GM08714 (cell line): ENCODE measurements at regions not wholly inside any gene's neighbourhood (a gene's known extent, or its start where the extent isn't known, plus 50 kb on each side); places are given as distances from the start of the nearest gene placed in this dataset.
"Not testable (repeated sequence)": the region's sequence is repeated elsewhere in the genome, so short reads cannot be mapped to it uniquely, and the experiment has no call there.

Source experiments
- H3K4me3 ChIP-seq: fragments of 200-500 bp; sonication (Bioruptor generic); 2 replicates; pipeline ENCODE4 v1.5.1; 2014; ENCODE audit warnings: mild to moderate bottlenecking, low read length, inconsistent platforms
- ZNF274 ChIP-seq: IDR thresholded peaks from 2 replicates; pipeline ENCODE4 v1.6.1; 2012; ENCODE audit warnings: mild to moderate bottlenecking, low read depth, low read length

GRCh38 chr4:60326735-60327134 lies 873.4 kb upstream of the ADGRL3 start:
- TF ChIP-seq ZNF274 = no peak

GRCh38 chr4:60327651-60328050 lies 872.5 kb upstream of the ADGRL3 start:
- TF ChIP-seq ZNF274 = no peak
- no peak overlapping the region for H3K4me3 ChIP-seq

More at GRCh38 chr4:60326735-60327134, 873.4 kb upstream of the ADGRL3 start:
- H3K4me3 ChIP-seq = no peak overlapping the region

DNA sequence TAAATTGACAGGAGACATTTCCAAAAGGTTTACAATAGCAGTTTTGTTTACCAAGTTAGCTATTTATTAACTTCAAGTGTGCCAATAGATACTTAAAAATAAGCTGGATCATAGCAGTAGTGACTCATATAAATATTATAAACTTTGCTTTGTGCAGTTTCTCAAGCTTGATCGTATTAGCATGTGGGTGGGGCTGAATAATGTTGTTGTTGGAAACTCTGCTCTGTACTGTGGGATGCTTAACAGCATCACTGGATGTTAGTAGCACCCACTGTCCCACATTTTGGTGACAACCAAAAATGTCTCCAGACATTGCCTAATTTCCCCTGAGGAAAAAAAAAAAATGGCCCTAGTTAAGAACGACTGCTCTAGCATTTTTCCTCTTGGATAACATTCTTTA lies 855.2 kb upstream of the ADGRL3 start:
- H3K4me3 ChIP-seq = no peak overlapping the region
- no peak for TF ChIP-seq ZNF274

DNA sequence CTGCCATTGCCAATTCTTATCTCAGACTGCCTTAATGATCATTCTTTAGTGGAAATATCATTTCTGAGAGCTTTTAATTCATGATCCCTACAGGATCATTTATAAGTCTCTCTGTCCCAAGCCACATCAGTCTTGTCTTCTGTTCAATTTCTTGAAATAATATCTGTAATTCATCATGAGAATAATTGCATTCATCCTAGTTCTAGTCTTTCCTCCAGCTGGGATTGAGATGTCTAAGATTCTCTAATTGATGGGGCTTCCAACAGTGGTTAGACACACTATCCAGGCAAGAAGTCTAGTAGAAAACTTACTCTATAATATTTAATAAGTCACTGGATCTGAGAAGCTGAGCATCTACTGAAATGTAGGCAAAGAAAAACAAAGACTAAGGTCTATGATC lies 854.7 kb upstream of the ADGRL3 start:
- TF ChIP-seq ZNF274 = no peak

DNA sequence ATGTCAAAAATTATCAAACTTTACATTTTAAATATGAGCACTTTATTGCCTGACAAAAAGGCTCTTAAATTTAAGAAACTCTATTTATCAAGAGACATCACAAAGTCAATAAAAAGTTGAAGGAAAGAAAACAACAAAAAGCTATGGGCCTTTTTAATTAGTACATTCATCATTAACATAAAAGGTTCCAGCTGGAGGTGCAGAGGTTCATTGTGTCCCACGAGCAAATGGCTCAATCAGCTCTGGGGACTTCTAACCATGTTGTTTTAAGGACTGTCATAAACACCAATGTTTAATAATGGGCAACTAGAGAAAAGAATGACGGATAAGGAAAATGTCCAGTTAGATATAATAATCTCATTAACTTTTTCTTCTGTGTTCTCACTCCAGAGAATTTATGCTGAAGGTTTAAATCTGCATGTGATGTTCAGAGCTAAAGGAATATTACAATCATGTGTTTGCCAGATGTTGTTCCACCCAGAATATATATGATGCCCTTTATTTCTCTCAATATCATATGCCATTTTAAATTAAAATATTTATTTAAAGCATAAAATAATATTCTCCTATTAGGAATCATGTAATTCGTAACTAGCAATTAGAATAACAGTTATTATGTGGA lies 840.3 kb upstream of the ADGRL3 start:
- no peak overlapping the region for H3K4me3 ChIP-seq
- TF ChIP-seq ZNF274 = no peak

More for the DNA sequence above, 854.7 kb upstream of the ADGRL3 start:
- H3K4me3 ChIP-seq = no peak overlapping the region

GRCh38 chr4:60365176-60365575 lies 835.0 kb upstream of the ADGRL3 start:
- H3K4me3 ChIP-seq = no peak overlapping the region
- no peak for TF ChIP-seq ZNF274

GRCh38 chr4:60366661-60367060 lies 833.5 kb upstream of the ADGRL3 start:
- no peak overlapping the region for H3K4me3 ChIP-seq
- TF ChIP-seq ZNF274 = no peak

- TF ChIP-seq ZNF274 = no peak
- no peak overlapping the region for H3K4me3 ChIP-seq
Observed at GRCh38 chr4:60368986-60369385, 831.1 kb upstream of the ADGRL3 start.

DNA sequence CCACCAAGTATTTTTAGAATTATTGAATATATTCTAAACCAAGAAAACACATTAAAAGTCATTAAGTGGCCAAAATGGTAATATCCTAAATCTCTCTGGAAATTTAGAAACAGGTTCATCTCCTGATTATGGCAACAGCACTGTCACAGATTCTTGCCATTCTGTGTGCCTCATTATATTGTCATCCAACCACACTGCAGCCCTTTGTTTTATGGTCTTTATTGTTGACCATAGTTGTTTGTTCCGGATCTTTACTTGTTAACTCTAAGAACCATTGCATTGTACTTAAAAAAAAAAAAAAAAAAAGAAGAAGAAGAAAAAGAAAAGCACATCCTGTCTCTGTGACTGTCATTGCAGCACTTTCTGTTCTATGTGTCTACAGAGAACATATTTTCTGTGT lies 822.1 kb upstream of the ADGRL3 start:
- H3K4me3 ChIP-seq = no peak overlapping the region
- no peak for TF ChIP-seq ZNF274

GRCh38 chr4:60384516-60384915 lies 815.6 kb upstream of the ADGRL3 start:
- H3K4me3 ChIP-seq = no peak overlapping the region
- no peak for TF ChIP-seq ZNF274

DNA sequence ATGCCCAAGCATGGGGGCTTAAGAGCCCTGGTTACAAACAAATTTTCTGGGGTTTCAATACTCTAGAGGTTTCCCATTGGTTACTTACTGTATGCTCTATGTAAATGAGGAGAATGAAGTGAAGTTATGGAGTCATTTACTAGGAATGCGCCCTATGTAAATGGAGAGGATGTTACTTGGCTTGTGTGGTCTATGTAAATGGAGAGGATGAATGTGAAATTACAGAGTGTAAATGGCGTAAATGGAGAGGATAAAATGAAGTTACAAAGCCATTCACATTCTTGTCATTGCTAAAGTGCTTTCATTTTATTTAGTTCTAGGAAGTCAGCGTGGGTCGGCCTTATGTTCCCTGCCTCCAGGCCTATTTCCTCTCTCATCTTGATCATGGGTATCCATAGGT lies 810.5 kb upstream of the ADGRL3 start:
- H3K4me3 ChIP-seq = no peak overlapping the region
- TF ChIP-seq ZNF274 = no peak

GRCh38 chr4:60396341-60397049 lies 803.6 kb upstream of the ADGRL3 start:
- no peak overlapping the region for H3K4me3 ChIP-seq
- TF ChIP-seq ZNF274 = no peak

- no peak overlapping the region for H3K4me3 ChIP-seq
- no peak for TF ChIP-seq ZNF274
Observed at GRCh38 chr4:60400593-60400992, 799.5 kb upstream of the ADGRL3 start.

DNA sequence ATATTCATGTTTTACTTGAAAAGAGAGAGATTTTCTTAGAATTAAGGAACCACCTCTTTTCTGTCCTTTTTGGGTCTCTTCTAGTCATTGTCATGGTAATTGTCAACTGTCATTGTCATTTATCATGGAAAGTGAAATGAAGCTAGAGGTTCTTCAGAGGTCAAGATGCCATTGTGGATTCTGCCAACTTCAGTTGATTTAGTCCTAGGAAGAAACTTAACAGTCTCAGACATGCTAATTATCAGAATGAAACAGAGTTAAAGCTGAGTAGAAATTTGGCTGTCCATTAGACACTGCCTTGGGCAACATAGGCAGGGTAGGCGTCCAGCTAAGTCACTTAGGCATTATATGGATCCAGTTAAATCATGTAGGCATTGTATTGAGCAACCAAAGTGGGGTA lies 796.1 kb upstream of the ADGRL3 start:
- no peak overlapping the region for H3K4me3 ChIP-seq
- TF ChIP-seq ZNF274 = no peak

GRCh38 chr4:60422439-60422838 lies 777.7 kb upstream of the ADGRL3 start:
- no peak overlapping the region for H3K4me3 ChIP-seq
- no peak for TF ChIP-seq ZNF274

DNA sequence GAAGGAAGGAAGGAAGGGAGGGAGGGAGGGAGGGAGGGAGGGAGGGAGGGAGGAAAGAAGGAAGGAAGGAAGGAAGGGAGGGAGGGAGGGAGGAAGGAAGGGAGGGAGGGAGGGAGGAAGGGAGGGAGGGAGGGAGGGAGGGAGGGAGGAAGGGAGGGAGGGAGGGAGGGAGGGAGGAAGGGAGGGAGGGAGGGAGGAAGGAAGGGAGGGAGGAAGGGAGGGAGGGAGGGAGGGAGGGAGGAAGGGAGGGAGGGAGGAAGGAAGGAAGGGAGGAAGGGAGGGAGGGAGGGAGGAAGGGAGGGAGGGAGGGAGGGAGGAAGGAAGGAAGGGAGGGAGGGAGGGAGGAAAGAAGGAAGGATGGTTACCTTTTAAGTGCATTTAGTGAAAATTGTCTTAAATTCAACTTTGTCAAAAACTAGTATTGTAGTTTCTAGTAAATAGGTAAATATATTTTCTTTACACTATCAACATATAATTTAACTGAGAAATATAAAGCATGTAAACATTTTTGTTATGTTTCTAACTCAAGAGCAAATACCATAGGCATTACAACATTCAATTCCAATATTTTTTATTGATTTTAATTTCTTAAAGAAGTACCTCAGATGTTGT lies 776.4 kb upstream of the ADGRL3 start:
- H3K4me3 ChIP-seq = not testable (repeated sequence)
